ENCODE measurements at regions not wholly inside any gene's neighbourhood (a gene's known extent, or its start where the extent isn't known, plus 50 kb on each side); places are given as distances from the start of the nearest gene placed in this dataset.

- no peak for TF ChIP-seq TARDBP (IDR thresholded peaks at IDR 0.05)
- no peak for TF ChIP-seq HDGF (IDR thresholded peaks at IDR 0.05; ENCODE audit: borderline replicate concordance)
- no peak for TF ChIP-seq NFRKB (IDR thresholded peaks at IDR 0.05)
- TF ChIP-seq ARNT (IDR thresholded peaks at IDR 0.05): no peak
- TF ChIP-seq LEF1 (IDR thresholded peaks at IDR 0.05; ENCODE audit: borderline replicate concordance): no peak
- TF ChIP-seq ELF4 (IDR thresholded peaks at IDR 0.05): no peak
- TF ChIP-seq BHLHE40 (IDR thresholded peaks at IDR 0.05; ENCODE audit: borderline replicate concordance): no peak
- TF ChIP-seq SP1 (IDR thresholded peaks at IDR 0.05): no peak
- no peak for TF ChIP-seq ZNF384 (IDR thresholded peaks at IDR 0.05)
- TF ChIP-seq FOXM1 (IDR thresholded peaks at IDR 0.05; ENCODE audit: borderline replicate concordance): no peak
Observed at GRCh38 chr1:30087465-30087864, 635.9 kb downstream of the MATN1 start.
